ENCODE measurements at regions not wholly inside any gene's neighbourhood (a gene's known extent, or its start where the extent isn't known, plus 50 kb on each side); places are given as distances from the start of the nearest gene placed in this dataset.

GRCh38 chr11:64500176-64501013 is 55.3 kb upstream of the SLC22A11 start:
- no peak for DNase-seq (ENCODE audit: low read depth in 3 of 3)

GRCh38 chr11:64501500-64502427 is 54.0 kb upstream of the SLC22A11 start:
- DNase-seq (ENCODE audit: low read depth in 3 of 3) = no peak

GRCh38 chr11:64502634-64503033 is 53.1 kb upstream of the SLC22A11 start:
- no peak for DNase-seq (ENCODE audit: low read depth in 3 of 3)

GRCh38 chr11:64503186-64503753 is 52.5 kb upstream of the SLC22A11 start:
- DNase-seq (ENCODE audit: low read depth in 3 of 3) = no peak

- DNase-seq (ENCODE audit: low read depth in 3 of 3) = no peak
Observed at GRCh38 chr11:64504999-64505398, 50.7 kb upstream of the SLC22A11 start.
